ELF-1 (cell line): ENCODE measurements at regions not wholly inside any gene's neighbourhood (a gene's known extent, or its start where the extent isn't known, plus 50 kb on each side); places are given as distances from the start of the nearest gene placed in this dataset.
"Not testable (repeated sequence)": the region's sequence is repeated elsewhere in the genome, so short reads cannot be mapped to it uniquely, and the experiment has no call there.

Source experiments
- DNase-seq: peaks from one replicate; pipeline ENCODE4 v3.0.0-alpha.2; 2016; ENCODE audit warnings: low read depth, low spot score

GRCh38 chr9:29325894-29326293 is 1752.6 kb upstream of the C9orf72 start:
- DNase-seq: peak; percentile 8

- DNase-seq: no peak
Measured at GRCh38 chr9:29332789-29333188, 1759.5 kb upstream of the C9orf72 start.

- no peak for DNase-seq
Measured at GRCh38 chr9:29336281-29336680, 1763.0 kb upstream of the C9orf72 start.

- no peak for DNase-seq
Measured at GRCh38 chr9:29339387-29339786, 1766.1 kb upstream of the C9orf72 start.

GRCh38 chr9:29348999-29349398 is 1775.7 kb upstream of the C9orf72 start:
- no peak for DNase-seq

GRCh38 chr9:29389421-29389820 is 1816.1 kb upstream of the C9orf72 start:
- no peak for DNase-seq

GRCh38 chr9:29390859-29391258 is 1817.6 kb upstream of the C9orf72 start:
- DNase-seq: peak; percentile 75

GRCh38 chr9:29393064-29393463 is 1819.8 kb upstream of the C9orf72 start:
- DNase-seq: no peak

GRCh38 chr9:29394855-29395254 is 1821.6 kb upstream of the C9orf72 start:
- no peak for DNase-seq

- DNase-seq: no peak
Measured at GRCh38 chr9:29397148-29397547, 1823.9 kb upstream of the C9orf72 start.

GRCh38 chr9:29416204-29416603 is 1842.9 kb upstream of the C9orf72 start:
- no peak for DNase-seq

- DNase-seq: no peak
Measured at GRCh38 chr9:29422438-29422837, 1849.2 kb upstream of the C9orf72 start.

GRCh38 chr9:29432191-29432590 is 1858.9 kb upstream of the C9orf72 start:
- no peak for DNase-seq

GRCh38 chr9:29432656-29433055 is 1859.4 kb upstream of the C9orf72 start:
- not testable (repeated sequence) for DNase-seq

GRCh38 chr9:29435368-29435767 is 1862.1 kb upstream of the C9orf72 start:
- DNase-seq: no peak

GRCh38 chr9:29437526-29437925 is 1864.2 kb upstream of the C9orf72 start:
- no peak for DNase-seq

- peak; percentile 33 for DNase-seq
Measured at GRCh38 chr9:29439961-29440360, 1866.7 kb upstream of the C9orf72 start.

- no peak for DNase-seq
Measured at GRCh38 chr9:29440449-29440848, 1867.2 kb upstream of the C9orf72 start.

GRCh38 chr9:29445751-29446150 is 1872.5 kb upstream of the C9orf72 start:
- DNase-seq: no peak

- DNase-seq: no peak
Measured at GRCh38 chr9:29449306-29449705, 1876.0 kb upstream of the C9orf72 start.

- DNase-seq: peak; percentile 73
Measured at GRCh38 chr9:29450343-29450875, 1877.1 kb upstream of the C9orf72 start.

- no peak for DNase-seq
Measured at GRCh38 chr9:29456940-29457339, 1883.7 kb upstream of the C9orf72 start.

- no peak for DNase-seq
Measured at GRCh38 chr9:29475471-29475870, 1902.2 kb upstream of the C9orf72 start.

GRCh38 chr9:29511680-29512079 is 1938.4 kb upstream of the C9orf72 start:
- DNase-seq: peak; percentile 3
